Frontal cortex (tissue), 3 donors: ENCODE measurements at regions not wholly inside any gene's neighbourhood (a gene's known extent, or its start where the extent isn't known, plus 50 kb on each side); places are given as distances from the start of the nearest gene placed in this dataset.
"Not testable (repeated sequence)": the region's sequence is repeated elsewhere in the genome, so short reads cannot be mapped to it uniquely, and the experiment has no call there.

ENCODE experiments used
- DNase-seq, 2 donors: peaks; one replicate each; pipeline ENCODE4 v3.0.0; 2012; ENCODE audit warnings: low spot score in 2 of 2
- FAIRE-seq: peaks from 2 replicates; lab custom pipeline; 2012; peaks lifted over from hg19 to GRCh38; lab: Jason Lieb, UNC
- donor health status: control.
- donor health status: control.
- donor health status: control.

GRCh38 chr15:79535536-79535935 is 103.4 kb downstream of the MINAR1 start:
- no peak for DNase-seq
- no peak for FAIRE-seq

- FAIRE-seq (no peak), DNase-seq (no peak)
These were observed 106.4 kb downstream of the MINAR1 start for GRCh38 chr15:79538527-79538926.

DNA sequence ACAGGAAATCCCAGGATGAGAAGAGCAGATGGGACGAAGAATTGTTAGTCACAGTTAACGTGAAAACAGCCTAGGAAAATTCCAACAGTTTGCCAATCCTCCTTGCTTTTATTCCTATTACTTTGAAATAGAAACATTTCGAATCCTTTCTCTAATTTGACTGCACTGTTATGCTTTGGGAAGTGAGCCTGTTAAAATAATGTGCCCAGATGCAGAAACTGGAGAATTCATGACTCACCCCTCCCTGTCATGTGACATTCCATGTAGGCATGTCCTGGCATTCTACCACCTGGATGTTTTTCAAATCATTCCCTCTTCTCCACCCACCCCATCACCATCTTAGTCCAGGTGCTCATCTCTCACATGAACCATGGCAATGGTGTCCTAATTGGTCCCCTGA is 107.3 kb downstream of the MINAR1 start:
- FAIRE-seq (no peak), DNase-seq (peak in 1 of 2 donors; percentile 18)

GRCh38 chr15:79540551-79540950 is 108.4 kb downstream of the MINAR1 start:
- DNase-seq = no peak

GRCh38 chr15:79541196-79541595 is 109.1 kb downstream of the MINAR1 start:
- DNase-seq (no peak), FAIRE-seq (no peak)

More at GRCh38 chr15:79540551-79540950, 108.4 kb downstream of the MINAR1 start:
- no peak for FAIRE-seq

DNA sequence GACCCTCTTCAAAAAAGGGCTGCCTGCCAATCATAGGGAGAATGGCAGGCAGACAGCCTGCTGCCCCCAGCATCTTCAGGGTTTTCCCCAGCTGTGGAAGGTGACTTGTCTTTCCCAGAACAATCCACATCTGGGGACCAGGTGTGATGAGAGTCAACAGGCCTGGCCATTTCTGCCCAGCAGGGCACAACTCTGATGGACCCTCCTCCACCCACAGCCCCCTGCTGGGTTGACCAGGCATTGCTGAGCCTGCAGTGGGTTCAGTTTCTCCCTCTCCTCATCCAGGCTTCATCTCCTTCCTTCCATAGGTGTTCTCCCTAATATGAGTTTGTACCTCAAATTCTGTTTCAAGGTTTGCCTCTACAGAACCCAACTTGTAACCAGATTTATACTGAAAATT is 111.0 kb downstream of the MINAR1 start:
- no peak for FAIRE-seq
- DNase-seq = no peak

GRCh38 chr15:79549196-79549595 is 117.1 kb downstream of the MINAR1 start:
- FAIRE-seq (no peak), DNase-seq (no peak)

GRCh38 chr15:79560384-79560783 is 128.2 kb downstream of the MINAR1 start:
- DNase-seq = no peak
- no peak for FAIRE-seq

DNA sequence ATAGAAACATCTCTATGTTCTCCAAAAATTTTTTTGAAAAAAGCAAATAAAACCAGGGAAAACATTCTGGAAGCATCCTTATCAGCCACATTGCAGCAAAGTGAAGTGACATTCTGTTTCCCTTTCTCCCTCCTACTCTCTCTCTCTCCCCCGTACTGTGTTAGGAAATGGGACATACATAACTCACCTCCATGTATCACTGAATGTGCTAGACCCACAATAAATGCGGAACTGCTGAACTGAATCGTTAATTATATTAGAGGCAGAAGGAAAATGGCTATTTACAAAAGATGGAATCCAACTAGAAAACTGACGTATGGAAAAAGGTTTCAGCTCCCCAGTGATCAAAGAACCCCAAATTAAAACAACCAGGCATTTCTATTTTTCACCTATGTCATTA is 129.8 kb downstream of the MINAR1 start:
- no peak for FAIRE-seq
- no peak for DNase-seq

DNA sequence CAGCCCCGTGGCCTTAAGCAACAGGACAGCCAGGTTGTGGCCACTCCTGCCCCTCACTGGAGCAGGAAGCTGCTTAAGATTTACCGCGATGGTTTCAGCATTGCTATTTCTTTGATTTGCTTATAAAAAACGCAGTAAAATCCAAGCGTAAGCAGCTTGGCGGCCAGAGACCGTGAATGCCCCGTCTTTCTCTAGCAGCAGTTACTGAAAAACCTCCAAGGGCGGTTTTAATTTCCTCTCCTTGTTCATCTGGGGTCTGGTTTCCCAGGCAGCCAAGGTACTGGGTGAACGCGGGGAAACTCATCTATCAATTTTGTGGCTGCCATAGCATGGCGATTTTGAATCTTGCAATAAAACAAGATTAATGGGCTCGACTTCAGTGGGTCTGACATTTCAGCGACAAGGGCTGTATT is 130.3 kb downstream of the MINAR1 start:
- no peak for DNase-seq
- no peak for FAIRE-seq

- no peak for FAIRE-seq
- no peak for DNase-seq
These were observed 130.8 kb downstream of the MINAR1 start for GRCh38 chr15:79562899-79563298.

DNA sequence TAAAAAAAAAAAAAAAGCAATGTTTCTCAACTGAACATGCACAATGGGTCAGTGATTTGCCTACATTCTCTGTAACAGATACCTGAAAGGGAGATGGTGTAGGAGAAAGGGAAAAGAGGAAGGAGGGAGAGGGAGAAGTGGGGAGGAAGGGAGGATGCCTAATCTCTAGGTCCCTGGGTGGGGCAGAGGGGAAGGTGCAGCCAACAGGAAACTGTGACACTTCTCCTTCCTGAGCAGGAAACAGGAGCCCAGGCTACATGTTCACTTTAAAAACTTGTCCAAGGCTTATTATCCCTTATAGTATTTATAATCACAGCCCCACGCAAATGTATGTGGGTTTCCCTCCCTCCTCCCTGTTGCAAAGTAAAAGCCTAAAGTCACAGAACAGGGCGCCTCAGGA is 137.9 kb downstream of the MINAR1 start:
- no peak for DNase-seq
- no peak for FAIRE-seq

- DNase-seq (no peak), FAIRE-seq (no peak)
These were observed 140.7 kb downstream of the MINAR1 start for GRCh38 chr15:79572691-79573404.

GRCh38 chr15:79574431-79575273 is 142.5 kb downstream of the MINAR1 start:
- not testable (repeated sequence) for DNase-seq, FAIRE-seq

DNA sequence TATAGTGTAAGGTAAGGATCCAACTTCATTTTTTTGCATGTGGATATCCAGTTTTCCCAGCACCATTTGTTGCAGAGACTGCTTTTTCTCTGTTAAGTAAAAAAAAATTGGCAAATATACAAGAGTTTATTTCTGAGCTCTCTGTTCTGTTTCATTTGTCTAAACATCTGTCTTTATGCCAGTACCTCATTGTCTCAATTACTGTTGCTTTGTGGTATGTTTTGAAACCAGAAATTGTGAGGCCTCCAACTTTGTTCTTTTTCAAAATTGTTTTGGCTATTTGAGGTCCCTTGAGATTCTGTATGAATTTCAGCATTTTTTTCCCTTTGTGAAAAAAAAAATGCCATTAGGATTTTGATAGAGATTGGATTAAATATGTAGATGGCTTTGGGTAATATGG is 150.5 kb downstream of the MINAR1 start:
- no peak for FAIRE-seq
- DNase-seq = no peak

- DNase-seq = no peak
- no peak for FAIRE-seq
These were observed 160.0 kb downstream of the MINAR1 start for GRCh38 chr15:79592126-79592525.

GRCh38 chr15:79593119-79593869 is 161.2 kb downstream of the MINAR1 start:
- FAIRE-seq (no peak), DNase-seq (no peak)

DNA sequence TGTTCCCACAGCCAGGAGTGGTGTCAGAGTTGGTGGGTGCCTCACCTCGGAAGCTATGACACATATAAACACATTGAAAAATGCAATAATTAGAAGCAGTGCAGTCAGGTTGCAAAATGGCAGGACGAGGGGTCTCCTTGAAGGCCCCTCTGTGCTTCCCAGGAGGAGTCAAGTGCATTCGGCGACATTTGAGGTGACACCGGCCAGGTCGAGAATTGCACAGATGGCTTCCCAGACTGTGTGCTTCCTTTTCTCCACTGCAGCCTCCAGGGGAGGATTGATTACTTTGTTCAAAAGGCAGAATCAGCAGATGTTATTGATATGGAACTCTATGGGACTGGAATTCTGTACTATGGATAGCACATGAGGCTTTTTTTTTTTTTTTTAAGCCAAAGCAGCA is 163.2 kb downstream of the MINAR1 start:
- DNase-seq = no peak
- FAIRE-seq = no peak

DNA sequence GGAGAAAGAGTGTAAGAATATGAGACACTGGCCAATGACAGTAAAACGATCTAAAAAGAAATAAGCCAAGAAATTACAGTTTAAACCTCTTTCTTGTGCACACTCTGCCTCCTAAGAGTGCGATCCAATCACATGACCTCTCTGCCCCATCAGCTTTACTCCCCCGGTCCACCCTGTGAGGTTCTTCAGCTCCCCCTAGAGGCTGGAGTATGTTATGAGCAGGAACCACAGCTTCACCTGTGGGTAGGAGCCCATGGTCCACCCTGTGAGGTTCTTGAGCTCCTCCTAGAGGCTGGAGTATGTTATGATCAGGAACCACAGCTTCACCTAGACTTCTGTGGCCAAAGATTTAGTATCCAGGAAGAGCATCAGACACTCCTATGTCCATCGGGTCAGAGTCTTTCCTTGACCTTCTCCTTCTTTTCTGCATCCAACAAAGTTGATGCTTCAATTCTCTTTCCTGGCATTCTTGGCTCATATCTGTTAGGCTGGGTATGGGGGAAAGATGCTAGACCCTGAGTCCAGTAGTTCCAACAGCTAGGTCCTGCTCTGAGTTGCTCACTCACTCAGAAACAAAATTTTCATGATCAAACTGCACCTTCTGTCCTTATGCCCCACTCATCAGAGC is 164.0 kb downstream of the MINAR1 start:
- FAIRE-seq = no peak

GRCh38 chr15:79598639-79599038 is 166.5 kb downstream of the MINAR1 start:
- FAIRE-seq (no peak), DNase-seq (no peak)

More for the DNA sequence above, 164.0 kb downstream of the MINAR1 start:
- DNase-seq = peak in 1 of 2 donors; percentile 17
